Neuron (in vitro differentiated cells): ENCODE measurements at regions not wholly inside any gene's neighbourhood (a gene's known extent, or its start where the extent isn't known, plus 50 kb on each side); places are given as distances from the start of the nearest gene placed in this dataset.

ENCODE experiments used
- H2AFZ ChIP-seq: one replicate; pipeline ENCODE4 v1.6.1; 2013; ENCODE audit warnings: low read depth, mild to moderate bottlenecking, inconsistent platforms, low read length, moderate library complexity
- H3K27me3 ChIP-seq: one replicate; pipeline ENCODE4 v1.6.1; 2013; ENCODE audit warnings: low read length; ENCODE audit not compliant: insufficient read depth
- H3K36me3 ChIP-seq: one replicate; pipeline ENCODE4 v1.6.1; 2013; ENCODE audit warnings: low read length; ENCODE audit not compliant: insufficient read depth
- H3K4me1 ChIP-seq: one replicate; pipeline ENCODE4 v1.6.1; 2013; ENCODE audit warnings: low read length; ENCODE audit not compliant: insufficient read depth
- H3K4me3 ChIP-seq: 2 replicates; pipeline ENCODE4 v1.5.1; 2013; ENCODE audit warnings: mild to moderate bottlenecking, low read length, moderate library complexity
- H3K9me3 ChIP-seq: one replicate; pipeline ENCODE4 v1.6.1; 2013; ENCODE audit warnings: low read length

GRCh38 chr17:33892717-33893591, 362.1 kb upstream of the CCL2 start:
- H2AFZ ChIP-seq: no peak overlapping the region
- H3K27me3 ChIP-seq: no peaks in the 10 kb centered on the region
- H3K4me1 ChIP-seq: no peaks in the 10 kb centered on the region
- no peaks in the 10 kb centered on the region for H3K36me3 ChIP-seq
- H3K9me3 ChIP-seq: no peaks in the 10 kb centered on the region
- no peak overlapping the region for H3K4me3 ChIP-seq

DNA sequence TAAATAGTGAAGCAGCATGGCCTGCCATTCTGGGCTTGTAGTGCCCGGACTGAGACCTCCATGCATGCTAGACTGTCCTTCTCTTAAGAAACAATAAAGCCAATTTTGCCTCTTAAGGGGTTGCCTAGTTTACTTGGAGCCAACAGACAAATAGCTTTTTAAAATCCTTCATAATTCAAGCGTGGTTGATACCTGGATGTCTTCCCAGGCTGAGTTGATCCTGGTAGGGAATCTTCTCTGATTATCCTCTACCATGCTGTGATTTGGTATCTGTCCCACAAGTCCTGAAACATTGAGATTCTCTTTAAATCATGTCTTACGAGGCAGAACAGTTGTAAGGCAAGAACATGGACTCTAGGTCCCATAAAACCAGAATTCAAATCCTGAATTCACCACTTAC, 359.6 kb upstream of the CCL2 start:
- H3K27me3 ChIP-seq: no peaks in the 10 kb centered on the region
- no peak overlapping the region for H3K4me3 ChIP-seq
- H2AFZ ChIP-seq: no peak overlapping the region
- H3K36me3 ChIP-seq: no peaks in the 10 kb centered on the region
- no peaks in the 10 kb centered on the region for H3K9me3 ChIP-seq
- no peaks in the 10 kb centered on the region for H3K4me1 ChIP-seq

GRCh38 chr17:33896263-33896662, 358.8 kb upstream of the CCL2 start:
- Histone ChIP-seq H3K4me3 (no peak overlapping the region), H3K9me3 (no peaks in the 10 kb centered on the region), H3K36me3 (no peaks in the 10 kb centered on the region)

GRCh38 chr17:33901085-33901484, 354.0 kb upstream of the CCL2 start:
- no peak overlapping the region for H3K4me3 ChIP-seq
- no peaks in the 10 kb centered on the region for H3K9me3 ChIP-seq
- H2AFZ ChIP-seq: no peak overlapping the region
- H3K4me1 ChIP-seq: no peaks in the 10 kb centered on the region
- H3K36me3 ChIP-seq: no peaks in the 10 kb centered on the region
- H3K27me3 ChIP-seq: no peaks in the 10 kb centered on the region

More at GRCh38 chr17:33896263-33896662, 358.8 kb upstream of the CCL2 start:
- Histone ChIP-seq H3K27me3 (no peaks in the 10 kb centered on the region), H3K4me1 (no peaks in the 10 kb centered on the region), H2AFZ (no peak overlapping the region)

DNA sequence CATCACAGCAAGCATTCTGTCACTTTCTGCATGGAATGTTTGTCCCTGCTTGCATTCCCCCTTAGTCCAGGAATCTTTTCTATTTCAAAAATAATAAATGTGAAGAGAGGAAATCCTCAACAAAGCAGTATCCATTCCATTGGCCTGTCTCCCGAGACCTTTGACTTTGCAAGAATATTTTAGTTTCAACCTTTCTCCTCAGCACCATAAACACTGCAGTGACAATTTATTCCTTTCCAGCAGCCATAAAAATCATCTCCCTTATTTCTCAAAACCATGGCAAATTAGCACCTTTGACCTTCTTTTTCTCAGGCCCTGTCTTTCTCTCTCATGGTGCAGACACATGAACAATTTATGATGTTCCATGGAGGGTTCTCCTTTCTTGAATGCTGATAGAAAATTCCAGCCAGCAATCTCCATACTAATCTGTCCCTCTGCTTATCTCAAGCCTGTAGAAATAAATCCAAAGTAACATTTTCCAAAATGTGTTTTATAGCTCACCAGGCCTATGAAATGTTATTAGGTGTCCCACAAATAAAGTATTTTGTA, 352.1 kb upstream of the CCL2 start:
- no peak overlapping the region for H3K4me3 ChIP-seq
- no peaks in the 10 kb centered on the region for H3K36me3 ChIP-seq
- no peak overlapping the region for H2AFZ ChIP-seq
- H3K27me3 ChIP-seq: no peaks in the 10 kb centered on the region
- H3K4me1 ChIP-seq: no peaks in the 10 kb centered on the region
- H3K9me3 ChIP-seq: no peaks in the 10 kb centered on the region

GRCh38 chr17:33904476-33904875, 350.6 kb upstream of the CCL2 start:
- no peaks in the 10 kb centered on the region for H3K27me3 ChIP-seq
- H3K9me3 ChIP-seq: no peaks in the 10 kb centered on the region
- no peak overlapping the region for H2AFZ ChIP-seq
- no peak overlapping the region for H3K4me3 ChIP-seq
- H3K4me1 ChIP-seq: no peaks in the 10 kb centered on the region
- H3K36me3 ChIP-seq: no peaks in the 10 kb centered on the region

DNA sequence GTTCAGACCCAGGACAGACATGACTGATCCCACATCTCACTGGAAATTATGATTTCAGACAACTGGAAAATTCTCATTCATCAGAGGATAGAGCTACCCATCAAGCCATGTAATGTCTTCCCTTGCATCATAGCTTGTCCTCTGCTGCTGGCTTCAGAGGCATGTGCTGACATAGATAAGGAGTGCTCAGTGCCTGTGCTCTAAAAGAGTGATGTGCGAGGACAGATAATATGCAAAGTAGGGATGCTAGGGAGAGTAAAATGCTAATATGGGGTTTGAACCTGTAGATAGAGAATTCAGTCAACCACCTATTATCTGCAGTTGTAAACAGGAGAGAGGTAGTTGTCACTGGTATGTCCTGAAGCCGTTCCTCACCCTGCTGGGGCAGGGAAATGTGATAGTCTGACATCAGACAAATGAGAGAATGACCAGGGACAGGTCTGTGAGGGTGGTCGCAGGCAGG, 349.7 kb upstream of the CCL2 start:
- H2AFZ ChIP-seq: no peak overlapping the region
- H3K4me1 ChIP-seq: no peaks in the 10 kb centered on the region
- no peak overlapping the region for H3K4me3 ChIP-seq
- no peaks in the 10 kb centered on the region for H3K27me3 ChIP-seq
- no peaks in the 10 kb centered on the region for H3K9me3 ChIP-seq
- no peaks in the 10 kb centered on the region for H3K36me3 ChIP-seq

- H3K4me1 ChIP-seq: no peaks in the 10 kb centered on the region
- H3K27me3 ChIP-seq: no peaks in the 10 kb centered on the region
- no peak overlapping the region for H2AFZ ChIP-seq
- H3K36me3 ChIP-seq: no peaks in the 10 kb centered on the region
- no peaks in the 10 kb centered on the region for H3K9me3 ChIP-seq
- H3K4me3 ChIP-seq: no peak overlapping the region
Measured at GRCh38 chr17:33908363-33909064, 346.6 kb upstream of the CCL2 start.

GRCh38 chr17:33910200-33910857, 344.8 kb upstream of the CCL2 start:
- no peak overlapping the region for H3K4me3 ChIP-seq
- no peaks in the 10 kb centered on the region for H3K27me3 ChIP-seq
- no peak overlapping the region for H2AFZ ChIP-seq
- no peaks in the 10 kb centered on the region for H3K9me3 ChIP-seq
- H3K4me1 ChIP-seq: no peaks in the 10 kb centered on the region
- H3K36me3 ChIP-seq: no peaks in the 10 kb centered on the region

DNA sequence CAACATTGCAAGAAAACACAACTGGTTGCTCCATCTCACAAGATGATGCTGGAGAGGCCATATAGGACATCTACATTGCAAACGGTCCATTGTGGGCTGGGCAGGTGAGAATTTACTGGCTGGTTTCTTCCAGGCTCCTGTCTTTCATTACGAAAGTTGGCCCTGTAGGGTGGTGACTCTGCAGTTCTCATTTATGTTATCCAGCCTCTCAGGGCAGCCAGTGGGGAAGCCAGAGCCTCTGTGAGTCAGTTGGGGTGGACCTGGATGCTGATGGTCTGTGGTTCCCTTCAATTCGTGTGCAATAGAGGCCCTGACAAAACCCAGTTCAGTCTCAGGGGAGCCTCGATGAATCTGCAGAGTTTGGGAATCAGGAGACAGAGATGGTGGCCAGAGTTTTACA, 341.0 kb upstream of the CCL2 start:
- Histone ChIP-seq H2AFZ (no peak overlapping the region), H3K36me3 (no peaks in the 10 kb centered on the region), H3K9me3 (no peaks in the 10 kb centered on the region), H3K4me1 (no peaks in the 10 kb centered on the region), H3K4me3 (no peak overlapping the region), H3K27me3 (no peaks in the 10 kb centered on the region)

DNA sequence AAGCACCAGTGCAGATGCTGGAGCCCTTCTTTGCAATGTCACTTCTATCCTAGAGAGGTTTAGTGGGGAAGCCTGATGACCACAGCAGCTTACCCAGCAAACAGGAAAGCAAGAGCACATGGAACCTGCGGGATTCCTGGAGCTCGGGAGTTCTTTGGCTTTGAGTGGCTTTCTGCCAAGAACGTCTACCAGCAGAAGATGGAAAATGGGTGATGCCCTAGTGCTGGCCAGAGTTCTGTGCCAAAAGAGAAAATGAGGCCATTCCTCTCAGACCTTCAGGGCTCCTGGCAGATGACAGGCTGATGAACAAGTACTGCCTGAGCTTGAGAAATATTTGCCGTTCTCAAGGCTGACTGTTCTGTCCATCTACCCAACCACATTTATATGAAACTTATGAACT, 332.1 kb upstream of the CCL2 start:
- Histone ChIP-seq H3K27me3 (no peaks in the 10 kb centered on the region), H2AFZ (no peak overlapping the region), H3K4me3 (no peak overlapping the region), H3K36me3 (no peaks in the 10 kb centered on the region), H3K4me1 (no peaks in the 10 kb centered on the region), H3K9me3 (no peaks in the 10 kb centered on the region)

DNA sequence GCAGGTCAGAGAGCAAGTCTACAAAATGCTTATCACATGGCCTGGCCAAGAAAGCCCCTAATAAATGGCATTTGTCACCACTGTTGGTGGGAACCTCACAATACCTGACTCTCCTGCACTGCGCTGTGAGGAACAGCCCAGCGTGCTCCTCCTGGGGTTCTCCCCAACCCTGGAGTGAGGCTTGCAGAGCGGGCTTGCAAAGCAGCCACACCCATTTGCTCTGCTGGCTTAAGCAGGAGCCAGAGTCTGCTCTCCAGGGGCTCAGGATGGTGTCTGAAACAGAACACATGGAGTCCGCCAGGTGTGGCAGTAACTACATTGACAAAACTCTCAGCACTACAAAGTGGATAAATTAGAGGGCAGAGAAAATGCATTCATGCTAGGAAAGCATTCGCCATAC, 331.0 kb upstream of the CCL2 start:
- Histone ChIP-seq H3K36me3 (no peaks in the 10 kb centered on the region), H3K4me1 (no peaks in the 10 kb centered on the region), H3K9me3 (no peaks in the 10 kb centered on the region), H3K27me3 (no peaks in the 10 kb centered on the region), H3K4me3 (no peak overlapping the region), H2AFZ (no peak overlapping the region)

- no peaks in the 10 kb centered on the region for H3K36me3 ChIP-seq
- no peak overlapping the region for H3K4me3 ChIP-seq
- no peak overlapping the region for H2AFZ ChIP-seq
- H3K27me3 ChIP-seq: no peaks in the 10 kb centered on the region
- no peaks in the 10 kb centered on the region for H3K4me1 ChIP-seq
- no peaks in the 10 kb centered on the region for H3K9me3 ChIP-seq
Measured at GRCh38 chr17:33925649-33926048, 329.4 kb upstream of the CCL2 start.
